Endothelial cell of umbilical vein (primary cell): ENCODE measurements at regions not wholly inside any gene's neighbourhood (a gene's known extent, or its start where the extent isn't known, plus 50 kb on each side); places are given as distances from the start of the nearest gene placed in this dataset.

Experiments
- BruUV-seq: library from RNA; stranded (reverse); fragments of 400-500 nt; replicated peaks from 2 replicates; lab custom pipeline; 2021; lab: Mats Ljungman, UMichigan
- CTCF ChIA-PET: fragments of 300-600, 350-600 bp; sonication (Branson Sonifier 250); formaldehyde crosslinking; loops from one replicate; lab custom pipeline; 2021; ENCODE audit warnings: antibody characterized with exemption, inconsistent platforms; lab: Charles Lee
- POLR2A ChIA-PET: fragments of 300-600, 350-600 bp; sonication (Branson Sonifier 250); formaldehyde crosslinking; loops from one replicate; lab custom pipeline; 2021; ENCODE audit warnings: antibody characterized with exemption, inconsistent platforms; lab: Charles Lee
- DNase-seq: peaks from one replicate; pipeline ENCODE4 v3.0.0-alpha.2; 2011; ENCODE audit warnings: low read depth, low spot score
- FAIRE-seq: peaks from 2 replicates; lab custom pipeline; 2011; peaks lifted over from hg19 to GRCh38; lab: Jason Lieb, UNC
- H2AFZ ChIP-seq: 2 replicates; pipeline ENCODE4 v1.6.0; 2012; ENCODE audit warnings: low read depth, low read length, control low read depth, inconsistent platforms
- H3K27ac ChIP-seq: 2 replicates; pipeline ENCODE4 v1.5.1; 2011; ENCODE audit warnings: low read depth, mild to moderate bottlenecking, control low read depth, low read length, moderate library complexity; ENCODE audit not compliant: insufficient read depth
- H3K27me3 ChIP-seq, 2 experiments: 2 replicates each; pipeline versions ENCODE4 v1.6.0 to v1.6.1; 2011; ENCODE audit warnings: low read length in 2 of 2, mixed read lengths in 1 of 2; ENCODE audit not compliant: control insufficient read depth in 2 of 2, insufficient read depth in 2 of 2
- H3K36me3 ChIP-seq, 2 experiments: 2 replicates in 1 of 2; 3 replicates in 1 of 2; pipeline ENCODE4 v1.5.1; 2011; ENCODE audit warnings: low read length in 2 of 2, mild to moderate bottlenecking in 1 of 2, moderate library complexity in 1 of 2; ENCODE audit not compliant: control insufficient read depth in 2 of 2, insufficient read depth in 2 of 2; ENCODE audit errors: extremely low read depth in 1 of 2
- H3K4me1 ChIP-seq: 3 replicates; pipeline ENCODE4 v1.5.1; 2011; ENCODE audit warnings: mild to moderate bottlenecking, low read length; ENCODE audit not compliant: control insufficient read depth, insufficient read depth; ENCODE audit errors: extremely low read depth
- H3K4me2 ChIP-seq: 2 replicates; pipeline ENCODE4 v1.6.1; 2011; ENCODE audit warnings: low read length, control low read depth, mixed read lengths; ENCODE audit not compliant: insufficient read depth
- H3K4me3 ChIP-seq, 3 experiments: fragments of 200-600 bp in 1 of 3; sonication (generic), shearing (Covaris generic) in 1 of 3; replicated peaks in 1 of 3; 2 replicates each; pipeline ENCODE4 v1.5.1; 2011 to 2016; ENCODE audit warnings: control low read depth in 3 of 3, low read length in 3 of 3, mild to moderate bottlenecking in 2 of 3, inconsistent platforms in 1 of 3, low read depth in 1 of 3, moderate library complexity in 1 of 3; ENCODE audit not compliant: insufficient read depth in 1 of 3
- H3K79me2 ChIP-seq: 2 replicates; pipeline ENCODE4 v1.6.0; 2012; ENCODE audit warnings: low read length, inconsistent platforms; ENCODE audit not compliant: control insufficient read depth, insufficient read depth
- H3K9ac ChIP-seq: replicated peaks from 2 replicates; pipeline ENCODE3; 2011; ENCODE audit warnings: low read length, control low read depth; ENCODE audit not compliant: insufficient read depth; ENCODE audit errors: extremely low read depth
- H3K9me1 ChIP-seq: replicated peaks from 3 replicates; pipeline ENCODE4 v1.6.0; 2011; ENCODE audit warnings: mild to moderate bottlenecking, low read length; ENCODE audit not compliant: control insufficient read depth, insufficient read depth; ENCODE audit errors: extremely low read depth
- H3K9me3 ChIP-seq: replicated peaks from 2 replicates; pipeline ENCODE4 v1.5.1; 2012; ENCODE audit warnings: low read length, inconsistent platforms; ENCODE audit not compliant: control insufficient read depth, insufficient read depth
- H4K20me1 ChIP-seq: replicated peaks from 2 replicates; pipeline ENCODE3; 2011; ENCODE audit warnings: mild to moderate bottlenecking, low read length; ENCODE audit not compliant: control insufficient read depth, insufficient read depth; ENCODE audit errors: extremely low read depth
- EZH2 ChIP-seq: IDR thresholded peaks from 2 replicates; pipeline ENCODE4 v1.6.1; 2012; ENCODE audit warnings: borderline replicate concordance, low read depth, mild to moderate bottlenecking, moderate library complexity, low read length, inconsistent platforms; ENCODE audit not compliant: severe bottlenecking
- FOS ChIP-seq: IDR thresholded peaks from 2 replicates; pipeline ENCODE4 v1.6.1; 2011; ENCODE audit warnings: mild to moderate bottlenecking, low read length, moderate library complexity, borderline replicate concordance; ENCODE audit not compliant: insufficient read depth
- GATA2 ChIP-seq: IDR thresholded peaks from 2 replicates; pipeline ENCODE4 v1.7.0; 2011; ENCODE audit warnings: low read depth, mild to moderate bottlenecking, moderate library complexity, mixed read lengths, low read length; ENCODE audit not compliant: insufficient read length, insufficient read depth
- JUN ChIP-seq: IDR thresholded peaks from 2 replicates; pipeline ENCODE4 v1.6.1; 2011; ENCODE audit warnings: borderline replicate concordance, low read depth; ENCODE audit not compliant: insufficient read length, insufficient read depth
- MAX ChIP-seq: IDR thresholded peaks from 2 replicates; pipeline ENCODE4 v1.6.1; 2011; ENCODE audit not compliant: insufficient read depth, insufficient read length
- MYC ChIP-seq: IDR thresholded peaks from one replicate; pipeline ENCODE4 v1.6.1; 2011; ENCODE audit warnings: mild to moderate bottlenecking, low read depth, low read length
- POLR2A ChIP-seq: IDR thresholded peaks from 2 replicates; pipeline ENCODE4 v1.6.1; 2012; ENCODE audit warnings: low read depth, mild to moderate bottlenecking, control low read depth, low read length
- POLR2AphosphoS5 ChIP-seq: IDR thresholded peaks from 2 replicates; pipeline ENCODE4 v1.6.1; 2012; ENCODE audit warnings: low read depth, mild to moderate bottlenecking, control low read depth, low read length, moderate library complexity; ENCODE audit not compliant: insufficient read depth
- dilution Hi-C: fragments of 300-500 bp; cut with MboI; formaldehyde crosslinking; loops from one replicate; pipeline ENCODE4 v1.15.0; 2019; ENCODE audit warnings: low sequenced_read_pairs; ENCODE audit not compliant: extremely low pct_ligation_motif_present
- intact Hi-C: fragments of 100-400 bp; cut with micrococcal nuclease; formaldehyde crosslinking; loops from one replicate; pipeline ENCODE4 v1.10.0; 2022
- TF ChIP-seq, protein P1 (sequence below), 2 donors: IDR thresholded peaks; 1 replicate in 1 of 2; 2 replicates in 1 of 2; pipeline ENCODE4 v1.5.1; 2011; ENCODE audit warnings: low read length in 2 of 2, mild to moderate bottlenecking in 2 of 2, moderate library complexity in 2 of 2, control low read depth in 1 of 2, inconsistent platforms in 1 of 2, low read depth in 1 of 2; ENCODE audit not compliant: insufficient read depth in 1 of 2; ENCODE audit errors: extremely low read depth in 1 of 2

DNA sequence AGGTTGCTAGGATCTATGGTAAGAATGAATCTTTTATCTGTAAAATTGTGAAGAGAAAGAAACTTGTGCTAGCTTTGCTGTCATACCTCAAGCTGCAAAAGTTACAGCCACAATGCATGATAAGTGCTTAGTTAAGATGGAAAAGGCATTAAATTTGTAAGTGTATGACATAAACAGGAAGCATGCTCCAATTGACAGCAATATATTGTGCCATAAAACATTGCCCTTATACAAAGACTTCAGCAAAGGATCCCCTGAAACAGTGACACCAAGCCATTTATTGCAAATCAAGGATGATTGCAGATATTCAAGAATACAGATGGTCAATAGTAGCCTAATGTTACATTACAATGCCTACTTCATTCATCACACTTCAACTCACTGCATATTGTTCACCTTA is 283.1 kb downstream of the CPS1 start:
- no peak overlapping the region for H3K4me2 ChIP-seq
- H3K79me2 ChIP-seq, result no peaks in the 10 kb centered on the region
- ChIA-PET CTCF (no interaction called here), POLR2A (no interaction called here)
- no TSS peak for BruUV-seq
- H4K20me1 ChIP-seq, result no peaks in the 10 kb centered on the region
- no peaks in the 10 kb centered on the region for H3K9me1 ChIP-seq
- no peak overlapping the region for H3K9ac ChIP-seq
- no peak overlapping the region for H2AFZ ChIP-seq
- H3K4me3 ChIP-seq, result no peak overlapping the region
- dilution Hi-C loops, result no loop called here
- TF ChIP-seq POLR2AphosphoS5 (no peak), FOS (no peak), MAX (no peak), JUN (no peak), MYC (no peak)
- intact Hi-C loops, result no loop called here
- H3K27ac ChIP-seq, result no peak overlapping the region
- DNase-seq (no peak), FAIRE-seq (no peak)
- H3K9me3 ChIP-seq, result no peaks in the 10 kb centered on the region
- H3K36me3 ChIP-seq, result no peaks in the 10 kb centered on the region
- no peaks in the 10 kb centered on the region for H3K4me1 ChIP-seq
- H3K27me3 ChIP-seq, result no peaks in the 10 kb centered on the region

DNA sequence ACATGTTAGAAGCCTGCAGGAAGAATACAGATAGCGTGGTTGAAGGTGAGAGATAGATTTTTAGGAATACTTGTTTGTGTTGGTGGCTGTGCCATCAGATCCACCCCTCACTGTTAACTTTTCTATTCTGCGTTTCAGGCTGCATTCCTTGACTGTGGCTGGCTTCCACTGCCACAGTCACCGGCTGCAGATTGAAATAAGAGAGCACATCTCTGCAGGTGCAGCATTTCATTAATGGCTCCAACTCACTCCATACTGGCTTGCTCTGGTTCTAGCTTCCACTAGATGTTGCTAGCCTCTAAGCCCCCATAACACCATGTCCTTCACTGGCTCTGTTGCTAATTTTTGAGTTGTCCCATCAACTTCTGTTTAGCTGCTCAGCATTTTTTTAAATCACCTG is 286.5 kb downstream of the CPS1 start:
- POLR2A ChIA-PET, result no interaction called here
- intact Hi-C loops, result no loop called here
- Histone ChIP-seq H3K9ac (no peak overlapping the region), H3K4me1 (no peaks in the 10 kb centered on the region), H3K9me1 (no peaks in the 10 kb centered on the region), H2AFZ (no peak overlapping the region), H3K79me2 (no peaks in the 10 kb centered on the region), H4K20me1 (no peaks in the 10 kb centered on the region), H3K36me3 (no peaks in the 10 kb centered on the region), H3K4me2 (no peak overlapping the region), H3K27me3 (no peaks in the 10 kb centered on the region), H3K9me3 (no peaks in the 10 kb centered on the region), H3K27ac (no peak overlapping the region), H3K4me3 (no peak overlapping the region)
- dilution Hi-C loops, result no loop called here
- DNase-seq (no peak), FAIRE-seq (no peak)
- BruUV-seq, result no TSS peak
- CTCF ChIA-PET, result no interaction called here
- TF ChIP-seq MAX (no peak), POLR2A (no peak), FOS (no peak), GATA2 (no peak), POLR2AphosphoS5 (no peak), JUN (no peak), EZH2 (no peak), MYC (no peak)
- TF ChIP-seq, protein P1, sequence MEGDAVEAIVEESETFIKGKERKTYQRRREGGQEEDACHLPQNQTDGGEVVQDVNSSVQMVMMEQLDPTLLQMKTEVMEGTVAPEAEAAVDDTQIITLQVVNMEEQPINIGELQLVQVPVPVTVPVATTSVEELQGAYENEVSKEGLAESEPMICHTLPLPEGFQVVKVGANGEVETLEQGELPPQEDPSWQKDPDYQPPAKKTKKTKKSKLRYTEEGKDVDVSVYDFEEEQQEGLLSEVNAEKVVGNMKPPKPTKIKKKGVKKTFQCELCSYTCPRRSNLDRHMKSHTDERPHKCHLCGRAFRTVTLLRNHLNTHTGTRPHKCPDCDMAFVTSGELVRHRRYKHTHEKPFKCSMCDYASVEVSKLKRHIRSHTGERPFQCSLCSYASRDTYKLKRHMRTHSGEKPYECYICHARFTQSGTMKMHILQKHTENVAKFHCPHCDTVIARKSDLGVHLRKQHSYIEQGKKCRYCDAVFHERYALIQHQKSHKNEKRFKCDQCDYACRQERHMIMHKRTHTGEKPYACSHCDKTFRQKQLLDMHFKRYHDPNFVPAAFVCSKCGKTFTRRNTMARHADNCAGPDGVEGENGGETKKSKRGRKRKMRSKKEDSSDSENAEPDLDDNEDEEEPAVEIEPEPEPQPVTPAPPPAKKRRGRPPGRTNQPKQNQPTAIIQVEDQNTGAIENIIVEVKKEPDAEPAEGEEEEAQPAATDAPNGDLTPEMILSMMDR (IDR thresholded peaks at IDR 0.05; ENCODE audit: extremely low read depth in 1 of 2, insufficient read depth in 1 of 2, low read depth in 1 of 2, low read length in 2 of 2), result no peak
